SU-DHL-6 (cell line): ENCODE measurements at regions not wholly inside any gene's neighbourhood (a gene's known extent, or its start where the extent isn't known, plus 50 kb on each side); places are given as distances from the start of the nearest gene placed in this dataset.

Experiments
- H2AFZ ChIP-seq: fragments of 200-600 bp; sonication (generic); 2 replicates; pipeline ENCODE4 v1.6.1; 2014; ENCODE audit warnings: low read depth, mild to moderate bottlenecking, moderate library complexity, mixed read lengths, antibody characterized with exemption, low read length; ENCODE audit not compliant: severe bottlenecking
- H3F3A ChIP-seq: fragments of 200-600 bp; shearing (Covaris generic); 2 replicates; pipeline ENCODE4 v1.6.0; 2016; ENCODE audit warnings: antibody characterized with exemption, mild to moderate bottlenecking; ENCODE audit not compliant: insufficient read depth
- H3K27ac ChIP-seq: fragments of 200-600 bp; sonication (generic); 2 replicates; pipeline ENCODE4 v1.5.1; 2016; ENCODE audit warnings: low read depth, mild to moderate bottlenecking, low read length, moderate library complexity, mixed read lengths
- H3K27me3 ChIP-seq: fragments of 200-600 bp; sonication (generic), shearing (Covaris generic); 2 replicates; pipeline ENCODE4 v1.6.0; 2014; ENCODE audit warnings: mild to moderate bottlenecking, low read length
- H3K36me3 ChIP-seq: fragments of 200-600 bp; sonication (generic); 2 replicates; pipeline ENCODE4 v1.6.1; 2014; ENCODE audit warnings: mild to moderate bottlenecking, low read length, mixed read lengths
- H3K4me2 ChIP-seq: fragments of 300-600, 200-600 bp; shearing (Covaris generic), sonication (generic); 2 replicates; pipeline ENCODE4 v1.6.0; 2014; ENCODE audit warnings: low read length, low read depth, mild to moderate bottlenecking; ENCODE audit not compliant: poor library complexity, severe bottlenecking
- H3K4me3 ChIP-seq: fragments of 200-600 bp; sonication (generic); 2 replicates; pipeline ENCODE4 v1.5.1; 2014; ENCODE audit warnings: antibody characterized with exemption, low read length, mild to moderate bottlenecking, mixed read lengths; ENCODE audit not compliant: insufficient read depth, poor library complexity, severe bottlenecking
- H3K79me2 ChIP-seq: fragments of 200-600 bp; sonication (generic); 2 replicates; pipeline ENCODE4 v1.6.1; 2014; ENCODE audit warnings: mild to moderate bottlenecking, low read length, moderate library complexity; ENCODE audit not compliant: insufficient read depth
- H3K9ac ChIP-seq: fragments of 200-600 bp; sonication (generic); 2 replicates; pipeline ENCODE4 v1.7.0; 2014; ENCODE audit warnings: mild to moderate bottlenecking, low read length
- H3K9me2 ChIP-seq: fragments of 200-600 bp; sonication (generic); replicated peaks from 2 replicates; pipeline ENCODE4 v1.6.1; 2014; ENCODE audit warnings: low read length; ENCODE audit not compliant: insufficient read depth
- H3K9me3 ChIP-seq: fragments of 200-600 bp; sonication (generic); 2 replicates; pipeline ENCODE4 v1.6.1; 2014; ENCODE audit warnings: low read length, mixed read lengths; ENCODE audit not compliant: insufficient read depth
- H4K20me1 ChIP-seq: fragments of 200-600 bp; sonication (generic); 2 replicates; pipeline ENCODE4 v1.6.1; 2014; ENCODE audit warnings: low read depth, mild to moderate bottlenecking, antibody characterized with exemption, low read length, moderate library complexity, mixed read lengths
- CTCF ChIP-seq: fragments of 200-600 bp; sonication (generic); IDR thresholded peaks from one replicate; pipeline ENCODE4 v1.5.1; 2017; ENCODE audit warnings: antibody characterized with exemption, mild to moderate bottlenecking, low read length, moderate library complexity; ENCODE audit not compliant: insufficient read depth, poor library complexity, severe bottlenecking
- EZH2phosphoT487 ChIP-seq: fragments of 200-600 bp; sonication (generic), shearing (Covaris generic); conservative IDR thresholded peaks from 2 replicates; pipeline ENCODE4 v1.6.1; 2018; ENCODE audit warnings: mild to moderate bottlenecking, antibody characterized with exemption, low read length, moderate library complexity, mixed read lengths

GRCh38 chr1:43062527-43063095, 103.9 kb upstream of the SLC2A1 start:
- no peaks in the 10 kb centered on the region for H3K9me2 ChIP-seq
- H3K4me3 ChIP-seq = no peak overlapping the region
- H3K9ac ChIP-seq = no peak overlapping the region
- no peaks in the 10 kb centered on the region for H3K9me3 ChIP-seq
- no peak overlapping the region for H2AFZ ChIP-seq
- H3K36me3 ChIP-seq = no peaks in the 10 kb centered on the region
- H3F3A ChIP-seq = no peaks in the 10 kb centered on the region
- no peaks in the 10 kb centered on the region for H3K79me2 ChIP-seq
- TF ChIP-seq CTCF (no peak), EZH2phosphoT487 (no peak)
- no peaks in the 10 kb centered on the region for H3K27me3 ChIP-seq
- no peaks in the 10 kb centered on the region for H4K20me1 ChIP-seq
- no peak overlapping the region for H3K27ac ChIP-seq
- H3K4me2 ChIP-seq = no peak overlapping the region

GRCh38 chr1:43061757-43062156, 103.1 kb upstream of the SLC2A1 start:
- Histone ChIP-seq H3F3A (no peaks in the 10 kb centered on the region), H3K9me3 (no peaks in the 10 kb centered on the region), H4K20me1 (no peaks in the 10 kb centered on the region), H3K27ac (no peak overlapping the region), H3K79me2 (no peaks in the 10 kb centered on the region), H3K4me3 (no peak overlapping the region), H3K9ac (no peak overlapping the region), H3K4me2 (no peak overlapping the region), H3K27me3 (no peaks in the 10 kb centered on the region), H3K9me2 (no peaks in the 10 kb centered on the region), H2AFZ (no peak overlapping the region), H3K36me3 (no peaks in the 10 kb centered on the region)
- TF ChIP-seq CTCF = no peak
- TF ChIP-seq EZH2phosphoT487 = no peak

- Histone ChIP-seq H3K4me3 (no peak overlapping the region), H3K27ac (no peak overlapping the region), H3F3A (no peaks in the 10 kb centered on the region)
Observed at GRCh38 chr1:43059640-43060574, 101.2 kb upstream of the SLC2A1 start.

More at GRCh38 chr1:43059640-43060574, 101.2 kb upstream of the SLC2A1 start:
- H3K9me2 ChIP-seq = no peaks in the 10 kb centered on the region
- no peaks in the 10 kb centered on the region for H3K36me3 ChIP-seq
- H3K79me2 ChIP-seq = no peaks in the 10 kb centered on the region
- H3K9me3 ChIP-seq = no peaks in the 10 kb centered on the region
- no peak overlapping the region for H2AFZ ChIP-seq
- no peak for TF ChIP-seq CTCF
- TF ChIP-seq EZH2phosphoT487 = no peak
- H4K20me1 ChIP-seq = no peaks in the 10 kb centered on the region
- no peaks in the 10 kb centered on the region for H3K27me3 ChIP-seq
- H3K4me2 ChIP-seq = no peak overlapping the region
- H3K9ac ChIP-seq = no peak overlapping the region
